GM12801 (cell line): ENCODE measurements at regions not wholly inside any gene's neighbourhood (a gene's known extent, or its start where the extent isn't known, plus 50 kb on each side); places are given as distances from the start of the nearest gene placed in this dataset.

Source experiments
- CTCF ChIP-seq: IDR thresholded peaks from one replicate; pipeline ENCODE4 v1.5.1; 2011; ENCODE audit warnings: control low read depth; ENCODE audit not compliant: insufficient read length; ENCODE audit errors: extremely low read depth

GRCh38 chr15:39317225-39317624 lies 263.7 kb upstream of the THBS1 start:
- TF ChIP-seq CTCF: no peak

GRCh38 chr15:39318231-39318630 lies 262.6 kb upstream of the THBS1 start:
- no peak for TF ChIP-seq CTCF

GRCh38 chr15:39320355-39320754 lies 260.5 kb upstream of the THBS1 start:
- no peak for TF ChIP-seq CTCF

- TF ChIP-seq CTCF: no peak
These were observed 260.0 kb upstream of the THBS1 start for GRCh38 chr15:39320886-39321285.

- no peak for TF ChIP-seq CTCF
These were observed 258.9 kb upstream of the THBS1 start for GRCh38 chr15:39321977-39322376.

GRCh38 chr15:39323157-39323556 lies 257.7 kb upstream of the THBS1 start:
- no peak for TF ChIP-seq CTCF

- TF ChIP-seq CTCF: no peak
These were observed 257.2 kb upstream of the THBS1 start for GRCh38 chr15:39323706-39324105.
